GF-D8 (cell line): ENCODE measurements at regions not wholly inside any gene's neighbourhood (a gene's known extent, or its start where the extent isn't known, plus 50 kb on each side); places are given as distances from the start of the nearest gene placed in this dataset.
"Not testable (repeated sequence)": the region's sequence is repeated elsewhere in the genome, so short reads cannot be mapped to it uniquely, and the experiment has no call there.

ENCODE experiments used
- DNase-seq: peaks from one replicate; lab custom pipeline; 2025; lab: John Stamatoyannopoulos, UW

- no peak for DNase-seq
Measured at GRCh38 chr1:171397851-171398469, 84.0 kb downstream of the FMO4 start.

- DNase-seq: no peak
Measured at GRCh38 chr1:171403393-171403792, 81.9 kb upstream of the PRRC2C start.

GRCh38 chr1:171405391-171405714, 80.0 kb upstream of the PRRC2C start:
- no peak for DNase-seq

GRCh38 chr1:171413557-171413956, 71.8 kb upstream of the PRRC2C start:
- not testable (repeated sequence) for DNase-seq

- no peak for DNase-seq
Measured at GRCh38 chr1:171418546-171418945, 66.8 kb upstream of the PRRC2C start.

GRCh38 chr1:171420810-171421209, 64.5 kb upstream of the PRRC2C start:
- no peak for DNase-seq

GRCh38 chr1:171421413-171422020, 63.8 kb upstream of the PRRC2C start:
- DNase-seq: no peak

- no peak for DNase-seq
Measured at GRCh38 chr1:171422511-171422910, 62.8 kb upstream of the PRRC2C start.

- DNase-seq: no peak
Measured at GRCh38 chr1:171424494-171424893, 60.8 kb upstream of the PRRC2C start.

GRCh38 chr1:171426645-171427044, 58.7 kb upstream of the PRRC2C start:
- DNase-seq: no peak

- no peak for DNase-seq
Measured at GRCh38 chr1:171427852-171428471, 57.4 kb upstream of the PRRC2C start.

GRCh38 chr1:171429137-171429536, 56.2 kb upstream of the PRRC2C start:
- no peak for DNase-seq

- no peak for DNase-seq
Measured at GRCh38 chr1:171431994-171432393, 53.3 kb upstream of the PRRC2C start.

- DNase-seq: no peak
Measured at GRCh38 chr1:171432473-171432872, 52.9 kb upstream of the PRRC2C start.

- no peak for DNase-seq
Measured at GRCh38 chr1:171433451-171433850, 51.9 kb upstream of the PRRC2C start.

GRCh38 chr1:171434717-171435346, 50.5 kb upstream of the PRRC2C start:
- peak; percentile 28 for DNase-seq
